Neural cell (in vitro differentiated cells): ENCODE measurements at regions not wholly inside any gene's neighbourhood (a gene's known extent, or its start where the extent isn't known, plus 50 kb on each side); places are given as distances from the start of the nearest gene placed in this dataset.

Experiments
- EP300 ChIP-seq: fragments of 450-650 bp; conservative IDR thresholded peaks from 2 replicates; pipeline ENCODE4 v1.6.1; 2014; ENCODE audit warnings: antibody characterized with exemption, mild to moderate bottlenecking, moderate library complexity; ENCODE audit not compliant: poor library complexity, severe bottlenecking
- EZH2 ChIP-seq: fragments of 200-600, 300-800 bp; shearing (Covaris generic), sonication (generic); IDR thresholded peaks from 2 replicates; pipeline ENCODE4 v1.6.1; 2014; ENCODE audit warnings: antibody characterized with exemption, low read length, borderline replicate concordance, mild to moderate bottlenecking; ENCODE audit not compliant: insufficient read depth, poor library complexity, severe bottlenecking
- POLR2AphosphoS5 ChIP-seq: IDR thresholded peaks from 2 replicates; pipeline ENCODE4 v1.6.1; 2012
- RAD21 ChIP-seq: fragments of 450-650 bp; conservative IDR thresholded peaks from 2 replicates; pipeline ENCODE4 v1.6.1; 2014; ENCODE audit warnings: antibody characterized with exemption, mild to moderate bottlenecking, moderate library complexity
- REST ChIP-seq: IDR thresholded peaks from 2 replicates; pipeline ENCODE4 v1.6.1; 2012; ENCODE audit warnings: borderline replicate concordance
- SMC3 ChIP-seq: fragments of 450-650 bp; conservative IDR thresholded peaks from 2 replicates; pipeline ENCODE4 v1.6.1; 2014; ENCODE audit warnings: antibody characterized with exemption, mild to moderate bottlenecking, moderate library complexity; ENCODE audit not compliant: poor library complexity
- TAF1 ChIP-seq: IDR thresholded peaks from 2 replicates; pipeline ENCODE4 v1.6.1; 2012; ENCODE audit warnings: low read depth
- TF ChIP-seq, protein P1 (sequence below): fragments of 450-650 bp; IDR thresholded peaks from 2 replicates; pipeline ENCODE4 v1.5.1; 2014; ENCODE audit warnings: antibody characterized with exemption, mild to moderate bottlenecking, moderate library complexity; ENCODE audit not compliant: poor library complexity, severe bottlenecking

DNA sequence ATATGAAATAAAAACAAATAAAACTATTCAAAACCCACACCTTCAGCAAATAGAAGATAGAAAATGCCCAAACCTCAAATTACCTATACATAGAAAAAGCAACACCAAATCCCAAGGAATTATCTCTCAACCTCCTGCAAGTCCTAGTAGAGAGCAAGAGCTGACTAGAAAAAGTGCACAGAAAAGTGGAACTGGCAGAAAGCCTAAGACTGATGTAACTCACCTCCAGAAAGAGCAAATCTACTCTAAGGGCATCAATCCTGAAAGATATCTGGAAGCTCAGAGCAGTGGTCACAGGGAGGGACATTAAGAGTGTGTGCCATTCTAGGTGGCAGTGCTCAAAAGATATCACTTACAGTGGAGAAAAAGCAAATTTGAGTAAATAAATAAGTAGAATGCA, 62.1 kb upstream of the PLEKHG7 start:
- TF ChIP-seq POLR2AphosphoS5 (no peak), EP300 (no peak), REST (no peak), EZH2 (no peak), RAD21 (no peak), TAF1 (no peak), SMC3 (no peak)
- TF ChIP-seq, protein P1, sequence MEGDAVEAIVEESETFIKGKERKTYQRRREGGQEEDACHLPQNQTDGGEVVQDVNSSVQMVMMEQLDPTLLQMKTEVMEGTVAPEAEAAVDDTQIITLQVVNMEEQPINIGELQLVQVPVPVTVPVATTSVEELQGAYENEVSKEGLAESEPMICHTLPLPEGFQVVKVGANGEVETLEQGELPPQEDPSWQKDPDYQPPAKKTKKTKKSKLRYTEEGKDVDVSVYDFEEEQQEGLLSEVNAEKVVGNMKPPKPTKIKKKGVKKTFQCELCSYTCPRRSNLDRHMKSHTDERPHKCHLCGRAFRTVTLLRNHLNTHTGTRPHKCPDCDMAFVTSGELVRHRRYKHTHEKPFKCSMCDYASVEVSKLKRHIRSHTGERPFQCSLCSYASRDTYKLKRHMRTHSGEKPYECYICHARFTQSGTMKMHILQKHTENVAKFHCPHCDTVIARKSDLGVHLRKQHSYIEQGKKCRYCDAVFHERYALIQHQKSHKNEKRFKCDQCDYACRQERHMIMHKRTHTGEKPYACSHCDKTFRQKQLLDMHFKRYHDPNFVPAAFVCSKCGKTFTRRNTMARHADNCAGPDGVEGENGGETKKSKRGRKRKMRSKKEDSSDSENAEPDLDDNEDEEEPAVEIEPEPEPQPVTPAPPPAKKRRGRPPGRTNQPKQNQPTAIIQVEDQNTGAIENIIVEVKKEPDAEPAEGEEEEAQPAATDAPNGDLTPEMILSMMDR: no peak
